Right lobe of liver (tissue), 6 donors: ENCODE measurements at regions not wholly inside any gene's neighbourhood (a gene's known extent, or its start where the extent isn't known, plus 50 kb on each side); places are given as distances from the start of the nearest gene placed in this dataset.

ENCODE experiments used
- ATAC-seq, 4 donors: fragments of 200-7000 bp; cut with Tn5 transposase; one replicate each; pipeline ENCODE4 v1.9.1; 2020; ENCODE audit warnings: mild to moderate bottlenecking in 4 of 4, moderate library complexity in 4 of 4
- DNase-seq, 3 donors: peaks; one replicate each; pipeline ENCODE4 v3.0.0-alpha.2; 2020
- H3K27ac ChIP-seq, 3 donors: fragments of 200-600 bp; one replicate each; pipeline ENCODE4 v1.8.0; 2022
- H3K27me3 ChIP-seq, 2 donors: fragments of 200-600 bp; one replicate each; pipeline ENCODE4 v1.8.0; 2022
- H3K36me3 ChIP-seq, 4 donors: fragments of 200-600 bp; sonication (generic) in 1 of 4; one replicate each; pipeline versions ENCODE4 v1.5.1 to v1.8.0; 2017 to 2022; ENCODE audit warnings: control low read depth in 1 of 4
- H3K4me1 ChIP-seq, 4 donors: fragments of 200-600 bp; sonication (generic) in 1 of 4; one replicate each; pipeline versions ENCODE4 v1.5.1 to v1.8.0; 2017 to 2022; ENCODE audit warnings: control low read depth in 1 of 4
- H3K4me3 ChIP-seq, 3 donors: fragments of 200-600 bp; one replicate each; pipeline ENCODE4 v1.8.0; 2022
- H3K9me3 ChIP-seq, 4 donors: fragments of 200-600 bp; sonication (generic) in 1 of 4; one replicate each; pipeline versions ENCODE4 v1.5.1 to v1.8.0; 2017 to 2022; ENCODE audit warnings: control low read depth in 1 of 4
- CTCF ChIP-seq, 4 donors: fragments of 200-600 bp in 3 of 4; fragments of 450-650 bp in 1 of 4; IDR thresholded peaks; one replicate each; pipeline versions ENCODE4 v1.5.1 to v1.8.0; 2016 to 2022; ENCODE audit warnings: antibody characterized with exemption in 4 of 4, mild to moderate bottlenecking in 2 of 4
- POLR2A ChIP-seq: fragments of 450-650 bp; IDR thresholded peaks from one replicate; pipeline ENCODE4 v1.6.1; 2017; ENCODE audit warnings: antibody characterized with exemption, mild to moderate bottlenecking
- WGBS: methylation state at CpG from one replicate; pipeline ENCODE4 v1.1.6; 2018; ENCODE audit warnings: low coverage, low lambda C conversion rate; ENCODE audit not compliant: insufficient coverage; ENCODE audit errors: missing lambda C conversion rate; 5-methylcytosine and 5-hydroxymethylcytosine counted together
- intact Hi-C, 2 donors: fragments of 100-400 bp; cut with DNase I; formaldehyde crosslinking; loops; one replicate each; pipeline versions ENCODE4 v1.11.2 to v1.14.1; 2022
- donor health status: DM: no; HTN: yes; CAD: no.
- donor health status: DM: no; HTN: no; CAD: no.
- donor health status: DM: no; HTN: no; CAD: no.
- donor health status: DM: no; HTN: yes; CAD: no.
- donor health status: DM: no; HTN: yes; CAD: no.

- Histone ChIP-seq H3K27me3 (no peaks in the 10 kb centered on the region), H3K9me3 (no peaks in the 10 kb centered on the region), H3K4me3 (no peak overlapping the region), H3K4me1 (no peaks in the 10 kb centered on the region), H3K27ac (no peak overlapping the region), H3K36me3 (no peaks in the 10 kb centered on the region)
- TF ChIP-seq CTCF (IDR thresholded peaks at IDR 0.05) (no peak), POLR2A (no peak)
- intact Hi-C loops, result no loop called here
- DNase-seq, result no peak
- 46% methylated on average over 1 of the region's 1 CpG for WGBS
- ATAC-seq, result no peak
These were observed 153.6 kb downstream of the PAH start for GRCh38 chr12:102763471-102763870.

GRCh38 chr12:102763061-102763460 is 154.0 kb downstream of the PAH start:
- Histone ChIP-seq H3K4me1 (no peaks in the 10 kb centered on the region), H3K4me3 (no peak overlapping the region), H3K36me3 (no peaks in the 10 kb centered on the region), H3K9me3 (no peaks in the 10 kb centered on the region), H3K27ac (no peak overlapping the region), H3K27me3 (no peaks in the 10 kb centered on the region)
- no peak for ATAC-seq
- no peak for DNase-seq
- TF ChIP-seq POLR2A, result no peak
- TF ChIP-seq CTCF (IDR thresholded peaks at IDR 0.05), result no peak
- intact Hi-C loops, result no loop called here
- 77% methylated on average over 4 of the region's 4 CpGs for WGBS

GRCh38 chr12:102760322-102760721 is 156.7 kb downstream of the PAH start:
- ATAC-seq (no peak), DNase-seq (no peak)
- H3K36me3 ChIP-seq, result no peaks in the 10 kb centered on the region
- no peaks in the 10 kb centered on the region for H3K27me3 ChIP-seq
- H3K4me3 ChIP-seq, result no peak overlapping the region
- intact Hi-C loops, result no loop called here
- H3K4me1 ChIP-seq, result no peaks in the 10 kb centered on the region
- 69% methylated on average over 2 of the region's 2 CpGs for WGBS
- H3K9me3 ChIP-seq, result no peaks in the 10 kb centered on the region
- TF ChIP-seq CTCF (IDR thresholded peaks at IDR 0.05) (no peak), POLR2A (no peak)
- H3K27ac ChIP-seq, result no peak overlapping the region

- intact Hi-C loops, result no loop called here
- no peak overlapping the region for H3K4me3 ChIP-seq
These were observed 157.6 kb downstream of the PAH start for GRCh38 chr12:102759466-102759865.

More at GRCh38 chr12:102759466-102759865, 157.6 kb downstream of the PAH start:
- DNase-seq (no peak), ATAC-seq (no peak)
- TF ChIP-seq CTCF (IDR thresholded peaks at IDR 0.05), result no peak
- TF ChIP-seq POLR2A, result no peak
- Histone ChIP-seq H3K27me3 (no peaks in the 10 kb centered on the region), H3K9me3 (no peaks in the 10 kb centered on the region), H3K27ac (no peak overlapping the region), H3K36me3 (no peaks in the 10 kb centered on the region), H3K4me1 (no peaks in the 10 kb centered on the region)
- WGBS, result 45% methylated on average over 2 of the region's 2 CpGs
